H9 (cell line): ENCODE measurements at regions not wholly inside any gene's neighbourhood (a gene's known extent, or its start where the extent isn't known, plus 50 kb on each side); places are given as distances from the start of the nearest gene placed in this dataset.

Source experiments
- DNase-seq: peaks from one replicate; pipeline ENCODE4 v3.0.0-alpha.2; 2017
- H2AFZ ChIP-seq: one replicate; pipeline ENCODE4 v1.6.1; 2013; ENCODE audit warnings: mild to moderate bottlenecking, low read length, control low read depth, moderate library complexity
- H2AK5ac ChIP-seq: 2 replicates; pipeline ENCODE4 v1.6.1; 2013; ENCODE audit warnings: low read length, control low read depth, mixed read lengths; ENCODE audit not compliant: insufficient read length
- H2BK120ac ChIP-seq: one replicate; pipeline ENCODE4 v1.6.1; 2013; ENCODE audit warnings: low read depth, mild to moderate bottlenecking, low read length, control low read depth, inconsistent platforms; ENCODE audit not compliant: poor library complexity, severe bottlenecking
- H2BK12ac ChIP-seq: 2 replicates; pipeline ENCODE4 v1.6.1; 2013; ENCODE audit warnings: low read length, control low read depth, mixed read lengths, low read depth; ENCODE audit not compliant: insufficient read length
- H2BK15ac ChIP-seq: 2 replicates; pipeline ENCODE4 v1.6.1; 2013; ENCODE audit warnings: low read depth, low read length, control low read depth
- H2BK20ac ChIP-seq: one replicate; pipeline ENCODE4 v1.6.1; 2013; ENCODE audit warnings: low read depth, mild to moderate bottlenecking, low read length, control low read depth, inconsistent platforms; ENCODE audit not compliant: poor library complexity, severe bottlenecking
- H2BK5ac ChIP-seq: 2 replicates; pipeline ENCODE4 v1.6.1; 2013; ENCODE audit warnings: low read length, control low read depth, mixed read lengths; ENCODE audit not compliant: insufficient read length
- H3K14ac ChIP-seq: 2 replicates; pipeline ENCODE4 v1.6.1; 2013; ENCODE audit warnings: low read length, control low read depth; ENCODE audit not compliant: insufficient read depth
- H3K18ac ChIP-seq: 2 replicates; pipeline ENCODE4 v1.6.1; 2013; ENCODE audit warnings: low read depth, mild to moderate bottlenecking, mixed read lengths, low read length, control low read depth; ENCODE audit not compliant: insufficient read length
- H3K23ac ChIP-seq: 2 replicates; pipeline ENCODE4 v1.6.1; 2013; ENCODE audit warnings: low read length, control low read depth, mixed read lengths, low read depth; ENCODE audit not compliant: insufficient read length
- H3K23me2 ChIP-seq: 2 replicates; pipeline ENCODE4 v1.6.1; 2013; ENCODE audit warnings: low read depth, mild to moderate bottlenecking, mixed read lengths, low read length, control low read depth; ENCODE audit not compliant: insufficient read length, poor library complexity, severe bottlenecking
- H3K27ac ChIP-seq: 2 replicates; pipeline ENCODE4 v1.5.1; 2013; ENCODE audit warnings: low read length, control low read depth, mixed read lengths, low read depth; ENCODE audit not compliant: insufficient read length
- H3K27me3 ChIP-seq: 2 replicates; pipeline ENCODE4 v1.6.1; 2013; ENCODE audit warnings: low read length, control low read depth, inconsistent platforms; ENCODE audit not compliant: insufficient read depth
- H3K4ac ChIP-seq: 2 replicates; pipeline ENCODE4 v1.6.1; 2013; ENCODE audit warnings: low read depth, mild to moderate bottlenecking, control low read depth, inconsistent platforms, low read length, moderate library complexity
- H3K4me1 ChIP-seq: 2 replicates; pipeline ENCODE4 v1.6.1; 2013; ENCODE audit warnings: low read length, control low read depth, inconsistent platforms; ENCODE audit not compliant: insufficient read depth
- H3K4me2 ChIP-seq: 2 replicates; pipeline ENCODE4 v1.6.1; 2013; ENCODE audit warnings: low read length, control low read depth, mixed read lengths; ENCODE audit not compliant: insufficient read length, insufficient read depth
- H3K56ac ChIP-seq: 2 replicates; pipeline ENCODE4 v1.6.1; 2013; ENCODE audit warnings: low read depth, mild to moderate bottlenecking, mixed read lengths, low read length, control low read depth; ENCODE audit not compliant: insufficient read length
- H3K79me1 ChIP-seq: 2 replicates; pipeline ENCODE4 v1.6.1; 2013; ENCODE audit warnings: low read depth, mild to moderate bottlenecking, moderate library complexity, low read length, control low read depth, inconsistent platforms; ENCODE audit not compliant: insufficient read depth, poor library complexity, severe bottlenecking
- H3K79me2 ChIP-seq: 2 replicates; pipeline ENCODE4 v1.6.1; 2013; ENCODE audit warnings: low read length, control low read depth, inconsistent platforms; ENCODE audit not compliant: insufficient read depth
- H3K9ac ChIP-seq: 2 replicates; pipeline ENCODE4 v1.6.1; 2013; ENCODE audit warnings: low read length, control low read depth, mixed read lengths; ENCODE audit not compliant: insufficient read length; ENCODE audit errors: extremely low read depth
- H3K9me3 ChIP-seq: one replicate; pipeline ENCODE4 v1.6.1; 2013; ENCODE audit warnings: low read depth, low read length, inconsistent platforms; ENCODE audit not compliant: control insufficient read depth
- H3T11ph ChIP-seq: one replicate; pipeline ENCODE4 v1.6.1; 2013; ENCODE audit warnings: mild to moderate bottlenecking, low read length, control low read depth, inconsistent platforms
- H4K20me1 ChIP-seq: one replicate; pipeline ENCODE4 v1.6.1; 2013; ENCODE audit not compliant: control insufficient read depth, insufficient read length, insufficient read depth
- H4K5ac ChIP-seq: 2 replicates; pipeline ENCODE4 v1.6.1; 2013; ENCODE audit warnings: low read depth, mild to moderate bottlenecking, mixed read lengths, low read length, control low read depth; ENCODE audit not compliant: insufficient read length
- H4K8ac ChIP-seq: replicated peaks from 2 replicates; pipeline ENCODE4 v1.6.1; 2013; ENCODE audit warnings: low read length, control low read depth, mixed read lengths, low read depth; ENCODE audit not compliant: insufficient read length
- H4K91ac ChIP-seq: 2 replicates; pipeline ENCODE4 v1.6.1; 2013; ENCODE audit warnings: low read depth, mild to moderate bottlenecking, moderate library complexity, mixed read lengths, low read length, control low read depth; ENCODE audit not compliant: insufficient read length
- H3K27ac Mint-ChIP-seq, 3 experiments: 2 replicates in 2 of 3; 3 replicates in 1 of 3; pipeline ENCODE4 v1.8.0; 2020 to 2021; ENCODE audit warnings: mixed read lengths in 3 of 3, mild to moderate bottlenecking in 1 of 3, moderate library complexity in 1 of 3
- H3K27me3 Mint-ChIP-seq: 2 replicates; pipeline ENCODE4 v1.8.0; 2021; ENCODE audit warnings: low read depth, mild to moderate bottlenecking, moderate library complexity, mixed read lengths
- H3K36me3 Mint-ChIP-seq, 3 experiments: 2 replicates in 2 of 3; 3 replicates in 1 of 3; pipeline ENCODE4 v1.8.0; 2020 to 2021; ENCODE audit warnings: low read depth in 3 of 3, mixed read lengths in 3 of 3; ENCODE audit not compliant: insufficient read depth in 1 of 3
- H3K4me1 Mint-ChIP-seq, 2 experiments: 2 replicates each; pipeline ENCODE4 v1.8.0; 2020; ENCODE audit warnings: mixed read lengths in 2 of 2
- H3K4me3 Mint-ChIP-seq, 2 experiments: 2 replicates in 1 of 2; 3 replicates in 1 of 2; pipeline ENCODE4 v1.8.0; 2020 to 2021; ENCODE audit warnings: mild to moderate bottlenecking in 2 of 2, mixed read lengths in 2 of 2, moderate library complexity in 1 of 2
- H3K9me3 Mint-ChIP-seq, 2 experiments: 2 replicates in 1 of 2; 3 replicates in 1 of 2; pipeline ENCODE4 v1.8.0; 2020; ENCODE audit warnings: mild to moderate bottlenecking in 2 of 2, mixed read lengths in 2 of 2, moderate library complexity in 1 of 2
- CTCF ChIP-seq: fragments of 200-600 bp; sonication (generic); conservative IDR thresholded peaks from 3 replicates; pipeline ENCODE4 v1.8.0; 2021; ENCODE audit warnings: antibody characterized with exemption, mild to moderate bottlenecking
- WGBS: extraction: QIAGEN DNeasy Blood & Tissue Kit; methylation state at CpG from one replicate; pipeline ENCODE4 v1.1.7; 2013; ENCODE audit warnings: missing lambda C conversion rate, low lambda C conversion rate, mixed read lengths; ENCODE audit not compliant: insufficient read length; ENCODE audit errors: extremely low coverage; 5-methylcytosine and 5-hydroxymethylcytosine counted together

GRCh38 chr3:174725303-174725702, 133.8 kb upstream of the NAALADL2 start:
- H3K79me2 ChIP-seq: no peaks in the 10 kb centered on the region
- DNase-seq: no peak
- H3K9me3 Mint-ChIP-seq: no peaks in the 10 kb centered on the region
- no peak overlapping the region for H3K18ac ChIP-seq
- H4K5ac ChIP-seq: no peak overlapping the region
- H2AK5ac ChIP-seq: no peak overlapping the region
- no peak for TF ChIP-seq CTCF
- no peak overlapping the region for H3K4ac ChIP-seq
- H3K4me1 Mint-ChIP-seq: no peaks in the 10 kb centered on the region; a peak in 1 of 4 replicates
- H3T11ph ChIP-seq: no peak overlapping the region
- no peak overlapping the region for H2AFZ ChIP-seq
- H4K8ac ChIP-seq: no peak overlapping the region
- no peak overlapping the region for H2BK15ac ChIP-seq
- H2BK120ac ChIP-seq: no peak overlapping the region
- no peak overlapping the region for H2BK12ac ChIP-seq
- no peaks in the 10 kb centered on the region for H3K27me3 Mint-ChIP-seq
- no peak overlapping the region for H3K4me2 ChIP-seq
- no peaks in the 10 kb centered on the region for H3K27me3 ChIP-seq
- H3K27ac Mint-ChIP-seq: no peak overlapping the region
- H3K23me2 ChIP-seq: no peaks in the 10 kb centered on the region
- H3K36me3 Mint-ChIP-seq: no peaks in the 10 kb centered on the region
- H3K4me1 ChIP-seq: no peaks in the 10 kb centered on the region
- H3K9me3 ChIP-seq: no peaks in the 10 kb centered on the region
- H3K79me1 ChIP-seq: no peaks in the 10 kb centered on the region
- no peak overlapping the region for H4K91ac ChIP-seq
- H3K23ac ChIP-seq: no peak overlapping the region
- H3K9ac ChIP-seq: no peak overlapping the region
- H2BK5ac ChIP-seq: no peak overlapping the region
- no CpG with 5 or more reads among the region's 3 CpGs for WGBS
- no peak overlapping the region for H3K4me3 Mint-ChIP-seq
- no peaks in the 10 kb centered on the region for H4K20me1 ChIP-seq
- no peak overlapping the region for H3K56ac ChIP-seq
- no peak overlapping the region for H2BK20ac ChIP-seq
- no peak overlapping the region for H3K14ac ChIP-seq
- no peak overlapping the region for H3K27ac ChIP-seq
